ENCODE measurements at regions not wholly inside any gene's neighbourhood (a gene's known extent, or its start where the extent isn't known, plus 50 kb on each side); places are given as distances from the start of the nearest gene placed in this dataset.
"Not testable (repeated sequence)": the region's sequence is repeated elsewhere in the genome, so short reads cannot be mapped to it uniquely, and the experiment has no call there.

DNA sequence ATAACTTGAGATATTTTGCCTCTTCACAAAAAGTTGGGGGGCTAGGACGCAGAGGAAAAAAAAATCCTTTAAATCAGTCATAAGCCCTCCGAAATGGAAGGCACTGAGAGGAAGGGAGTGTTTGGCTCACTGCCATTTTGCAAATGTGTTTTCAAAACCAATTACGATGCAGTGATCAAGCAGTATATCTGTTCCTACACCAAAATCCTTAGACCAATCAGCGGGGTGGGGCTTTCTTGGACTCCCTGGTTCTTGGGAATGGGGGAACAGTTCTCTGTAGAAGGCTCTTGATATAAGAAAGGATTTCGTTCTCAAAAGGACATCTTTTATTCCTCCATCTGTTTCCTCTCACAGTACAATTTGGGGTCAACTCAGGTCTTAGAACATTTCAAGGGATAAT is 478.6 kb upstream of the JARID2 start:
- intact Hi-C loops (cut with DNase I) = no loop called here
- DNase-seq (no peak), ATAC-seq (ENCODE audit: poor library complexity) (no peak)

DNA sequence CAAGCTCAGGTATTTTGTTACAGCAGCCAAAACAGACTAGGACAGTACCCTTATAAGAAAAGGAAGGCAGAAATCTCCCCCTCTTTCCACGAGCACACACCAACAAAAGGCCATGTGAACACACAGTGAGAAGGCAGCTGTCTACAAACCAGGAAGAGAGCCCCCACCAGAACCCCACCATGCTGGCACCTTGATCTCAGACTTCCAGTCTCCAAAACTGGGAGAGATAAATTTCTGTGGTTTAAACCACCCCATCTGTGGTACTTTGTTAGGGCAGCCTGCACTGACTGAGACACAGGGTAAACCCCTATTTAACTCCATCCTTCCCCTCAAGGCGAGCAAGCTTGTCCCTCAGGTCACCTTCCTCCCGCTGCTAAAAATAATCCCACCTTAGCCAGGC is 475.8 kb upstream of the JARID2 start:
- no peak for ATAC-seq (ENCODE audit: poor library complexity)
- intact Hi-C loops (cut with DNase I) = no loop called here
- DNase-seq = no peak

DNA sequence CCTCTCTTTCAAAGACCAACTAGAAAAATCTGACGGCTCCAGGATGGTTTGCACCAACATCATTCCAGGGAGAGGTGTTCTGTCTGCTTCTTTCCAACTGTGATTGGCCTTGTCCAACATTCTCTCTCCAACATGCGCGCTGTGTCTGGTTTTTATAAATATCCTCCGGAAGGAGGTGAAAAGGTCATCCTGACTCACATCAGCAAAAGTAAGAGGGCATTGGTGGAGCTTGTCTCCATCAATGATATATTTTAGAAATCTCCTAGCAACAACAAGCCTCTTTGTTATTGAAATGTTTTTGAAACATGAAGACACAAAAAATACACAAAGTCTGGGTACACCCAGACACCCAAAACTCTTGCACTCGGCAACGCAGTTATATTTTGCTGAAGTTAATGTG is 475.3 kb upstream of the JARID2 start:
- no peak for DNase-seq
- intact Hi-C loops (cut with DNase I) = no loop called here
- peak; percentile 81 for ATAC-seq (ENCODE audit: poor library complexity)

DNA sequence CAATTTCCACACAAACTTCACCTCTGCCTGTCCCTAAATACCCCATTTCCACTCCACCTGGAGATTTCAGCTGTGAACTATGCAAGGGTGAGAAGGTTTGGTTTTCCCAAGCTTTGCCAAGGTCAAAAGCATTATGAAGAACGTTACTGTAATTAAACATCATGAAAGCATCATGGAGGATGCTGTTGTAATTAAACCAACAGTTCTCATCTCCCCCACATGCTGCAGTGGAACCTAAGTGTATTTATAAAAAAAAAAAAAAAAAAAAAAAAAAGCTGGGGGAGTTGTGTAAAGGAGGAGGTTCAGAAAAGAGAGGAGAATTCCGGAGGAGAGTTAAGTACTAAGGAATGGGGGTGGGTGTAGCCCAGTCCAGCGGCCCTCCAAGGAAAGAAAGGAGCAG is 474.9 kb upstream of the JARID2 start:
- intact Hi-C loops (cut with DNase I) = no loop called here
- no peak for ATAC-seq (ENCODE audit: poor library complexity)
- DNase-seq = no peak

- ATAC-seq (ENCODE audit: poor library complexity) = no peak
- intact Hi-C loops (cut with DNase I) = no loop called here
- no peak for DNase-seq
Measured at GRCh38 chr6:14772188-14772587, 473.7 kb upstream of the JARID2 start.

GRCh38 chr6:14775528-14775927 is 470.3 kb upstream of the JARID2 start:
- no peak for ATAC-seq (ENCODE audit: poor library complexity)
- DNase-seq = no peak
- intact Hi-C loops (cut with DNase I) = no loop called here

GRCh38 chr6:14776307-14776706 is 469.6 kb upstream of the JARID2 start:
- intact Hi-C loops (cut with DNase I) = no loop called here
- ATAC-seq (ENCODE audit: poor library complexity) = no peak

GRCh38 chr6:14781772-14782525 is 463.9 kb upstream of the JARID2 start:
- DNase-seq (no peak), ATAC-seq (ENCODE audit: poor library complexity) (no peak)
- intact Hi-C loops (cut with DNase I) = no loop called here

More at GRCh38 chr6:14776307-14776706, 469.6 kb upstream of the JARID2 start:
- DNase-seq = no peak

- ATAC-seq (ENCODE audit: poor library complexity); intact Hi-C loops (cut with DNase I); DNase-seq: not testable (repeated sequence)
Measured at GRCh38 chr6:14782921-14783464, 462.9 kb upstream of the JARID2 start.

GRCh38 chr6:14783594-14783993 is 462.3 kb upstream of the JARID2 start:
- no peak for DNase-seq
- no peak for ATAC-seq (ENCODE audit: poor library complexity)
- intact Hi-C loops (cut with DNase I) = no loop called here

DNA sequence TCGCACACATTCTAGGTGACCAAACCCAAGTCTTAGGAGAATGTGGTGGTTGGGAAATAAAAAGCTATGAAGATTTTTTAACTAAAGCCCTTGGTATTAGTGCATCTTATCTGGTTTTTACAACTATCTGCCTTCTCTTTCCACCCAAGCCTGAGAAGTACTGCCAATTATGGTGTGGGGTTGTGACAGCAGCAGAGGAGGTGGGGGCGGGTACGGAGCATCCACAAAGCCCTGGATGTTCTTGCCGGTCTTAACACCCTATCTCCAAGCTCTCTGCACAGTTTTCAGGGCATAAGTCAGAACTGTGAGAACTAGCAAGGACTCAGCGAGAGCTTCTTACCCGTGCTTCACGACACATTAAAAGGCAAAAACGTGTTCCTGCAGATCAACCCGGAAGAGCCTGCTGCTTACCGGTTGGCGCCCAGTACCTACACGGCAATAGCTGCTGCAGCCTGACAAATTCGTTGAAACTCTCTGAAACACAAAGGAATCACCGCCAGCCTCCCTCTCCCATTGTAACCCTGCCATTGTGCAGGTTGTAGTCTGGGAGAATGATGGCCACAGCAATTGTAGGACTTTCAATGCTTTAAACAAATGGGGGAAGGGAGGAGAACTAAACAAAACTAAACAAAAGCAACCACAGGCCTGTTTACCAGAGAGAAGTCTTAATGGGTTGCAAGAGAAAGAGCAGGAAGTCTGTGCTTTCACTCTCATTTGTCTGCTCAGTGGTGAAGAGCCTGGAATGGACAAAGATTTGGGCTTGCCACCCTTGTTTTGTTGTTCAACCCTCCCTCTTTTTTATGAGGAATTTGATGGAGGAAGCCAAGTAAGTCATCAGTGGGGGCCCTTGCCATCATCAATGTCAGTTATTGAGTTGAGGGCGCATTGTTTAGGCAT is 461.0 kb upstream of the JARID2 start:
- ATAC-seq (ENCODE audit: poor library complexity) (no peak), DNase-seq (no peak)
- intact Hi-C loops (cut with DNase I) = no loop called here

DNA sequence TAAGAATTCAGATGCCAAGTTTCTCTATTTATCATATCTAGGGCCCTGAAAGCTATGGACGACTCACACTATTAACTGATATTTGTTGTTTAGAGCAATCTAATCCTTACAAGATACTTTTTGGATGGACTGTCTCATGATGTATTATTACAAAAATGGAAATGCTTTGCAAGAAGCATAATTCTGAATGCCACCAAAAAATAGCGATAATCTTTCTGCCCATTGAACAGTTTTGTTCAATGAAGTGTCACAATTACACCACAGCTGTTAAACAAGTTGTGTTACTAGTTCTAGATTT is 460.4 kb upstream of the JARID2 start:
- no peak for ATAC-seq (ENCODE audit: poor library complexity)
- no peak for DNase-seq
- intact Hi-C loops (cut with DNase I) = no loop called here

DNA sequence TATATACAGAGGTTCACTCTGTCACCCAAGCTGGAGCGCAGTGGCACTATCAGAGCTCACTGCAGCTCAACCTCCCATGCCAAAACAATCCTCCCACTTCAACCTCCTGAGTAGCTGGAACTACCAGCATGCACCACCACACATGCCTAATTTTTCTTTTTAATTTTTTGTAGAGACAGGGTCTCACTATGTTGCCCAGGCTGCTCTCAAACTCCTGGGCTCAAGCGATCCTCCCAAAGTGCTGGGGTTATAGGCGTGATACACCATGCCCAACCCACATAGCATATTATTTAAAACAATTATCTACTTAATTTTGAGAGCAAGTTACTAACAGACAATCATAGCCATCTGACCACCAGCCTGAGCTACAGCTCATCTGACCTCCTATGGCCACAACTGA is 459.9 kb upstream of the JARID2 start:
- DNase-seq (no peak), ATAC-seq (ENCODE audit: poor library complexity) (no peak)
- intact Hi-C loops (cut with DNase I) = no loop called here

DNA sequence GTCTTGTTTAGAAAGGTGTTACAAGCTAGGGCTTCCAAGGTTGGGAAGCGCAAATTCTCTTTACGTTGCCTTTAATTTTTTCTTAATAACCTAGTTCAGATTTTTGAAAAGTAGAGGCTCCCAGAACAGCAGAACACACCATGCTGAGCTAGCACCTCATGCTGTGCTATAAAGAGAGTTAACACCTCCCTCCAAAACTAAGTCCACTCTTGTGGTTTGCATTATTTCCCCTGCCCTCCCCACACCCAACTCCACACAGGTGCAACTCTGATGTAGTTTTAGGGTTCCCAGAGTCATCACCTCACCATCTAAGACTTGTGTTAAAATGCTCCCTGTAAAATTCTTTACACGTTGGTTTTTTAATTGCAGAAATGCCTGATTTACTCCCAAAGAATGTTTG is 459.4 kb upstream of the JARID2 start:
- DNase-seq = no peak

GRCh38 chr6:14787250-14787649 is 458.6 kb upstream of the JARID2 start:
- intact Hi-C loops (cut with DNase I) = no loop called here
- no peak for DNase-seq
- ATAC-seq (ENCODE audit: poor library complexity) = no peak

More for the DNA sequence above, 459.4 kb upstream of the JARID2 start:
- ATAC-seq (ENCODE audit: poor library complexity) = no peak
- intact Hi-C loops (cut with DNase I) = no loop called here

DNA sequence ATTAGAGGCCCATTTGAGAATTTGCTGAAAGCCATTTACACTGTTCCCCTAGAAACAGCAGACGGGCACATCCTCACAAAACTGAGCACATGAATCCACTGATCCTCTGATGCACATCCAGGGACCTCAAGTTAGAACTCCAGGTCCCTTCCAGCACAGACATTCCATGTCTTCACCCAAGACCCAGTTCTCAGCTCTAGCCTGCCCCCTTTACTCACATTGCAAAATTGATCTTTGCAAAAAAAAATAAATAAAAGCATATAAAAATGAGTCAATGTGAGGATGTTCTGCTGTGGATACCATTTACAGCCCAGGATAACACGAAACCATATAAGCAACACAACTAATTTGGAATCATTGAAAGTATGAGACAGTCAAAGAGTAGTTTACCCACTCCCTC is 458.2 kb upstream of the JARID2 start:
- no peak for DNase-seq
- intact Hi-C loops (cut with DNase I) = no loop called here
- no peak for ATAC-seq (ENCODE audit: poor library complexity)

DNA sequence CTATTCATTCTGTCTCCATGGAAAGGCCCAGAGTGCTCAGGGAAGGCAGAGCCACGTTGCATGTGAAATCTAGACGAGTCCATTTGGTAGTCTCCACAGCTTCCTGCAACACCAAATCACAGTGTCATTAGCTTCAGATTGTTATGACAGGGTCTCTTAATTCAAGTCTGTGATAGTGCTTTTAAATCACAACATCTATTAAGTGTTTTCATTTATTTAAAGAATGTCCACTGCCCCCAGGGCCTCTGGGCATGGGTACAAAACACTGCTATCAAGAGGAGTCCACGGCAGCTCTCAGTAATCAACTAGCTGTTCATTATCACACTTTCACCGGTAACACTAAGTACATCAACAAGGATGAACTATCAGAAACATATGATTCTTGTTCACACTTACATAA is 455.9 kb upstream of the JARID2 start:
- intact Hi-C loops (cut with DNase I) = no loop called here
- ATAC-seq (ENCODE audit: poor library complexity) (no peak), DNase-seq (no peak)

- no peak for ATAC-seq (ENCODE audit: poor library complexity)
- DNase-seq = no peak
- intact Hi-C loops (cut with DNase I) = no loop called here
Measured at GRCh38 chr6:14790976-14791375, 454.9 kb upstream of the JARID2 start.

- ATAC-seq (ENCODE audit: poor library complexity) (no peak), DNase-seq (no peak)
- intact Hi-C loops (cut with DNase I) = no loop called here
Measured at GRCh38 chr6:14791526-14791925, 454.3 kb upstream of the JARID2 start.

Data from Right ventricle myocardium superior (tissue), 1 donor.